ENCODE measurements at regions not wholly inside any gene's neighbourhood (a gene's known extent, or its start where the extent isn't known, plus 50 kb on each side); places are given as distances from the start of the nearest gene placed in this dataset.

DNA sequence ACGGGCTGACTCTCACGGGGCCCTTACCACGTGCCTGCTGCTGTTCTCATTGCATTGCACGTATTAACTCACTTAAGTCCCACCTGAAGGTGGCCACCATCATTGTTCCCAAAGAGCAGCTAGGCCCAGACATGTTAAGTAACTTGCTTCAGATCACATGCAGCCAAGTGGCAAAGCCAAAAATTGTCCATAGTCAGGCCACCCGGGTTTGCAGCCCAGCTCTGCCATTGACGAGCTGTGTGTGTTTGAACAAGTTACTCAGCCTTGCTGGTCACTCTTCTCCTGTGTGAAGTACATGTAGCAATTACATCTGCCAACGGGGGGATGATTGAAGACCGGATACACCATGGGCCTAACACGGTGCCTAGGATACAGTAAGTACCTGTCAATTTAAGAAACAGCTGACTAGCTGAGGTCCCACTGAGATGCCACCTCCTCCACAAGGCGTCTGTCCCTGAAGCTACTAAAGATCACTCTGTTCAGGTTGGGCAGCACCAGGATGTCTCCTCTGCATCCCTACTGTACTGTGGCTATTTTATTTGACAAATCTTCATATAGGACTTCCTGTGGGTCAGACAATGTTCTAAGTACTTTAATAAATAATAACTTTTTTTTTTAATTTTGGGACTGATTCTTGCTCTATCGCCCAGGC is 154.2 kb upstream of the MYCN start:
- no peak overlapping the region for H3K4me3 ChIP-seq (replicated peaks in 1 of 3)
- TF ChIP-seq POLR2A (IDR thresholded peaks at IDR 0.05): no peak
- TF ChIP-seq, protein P1, sequence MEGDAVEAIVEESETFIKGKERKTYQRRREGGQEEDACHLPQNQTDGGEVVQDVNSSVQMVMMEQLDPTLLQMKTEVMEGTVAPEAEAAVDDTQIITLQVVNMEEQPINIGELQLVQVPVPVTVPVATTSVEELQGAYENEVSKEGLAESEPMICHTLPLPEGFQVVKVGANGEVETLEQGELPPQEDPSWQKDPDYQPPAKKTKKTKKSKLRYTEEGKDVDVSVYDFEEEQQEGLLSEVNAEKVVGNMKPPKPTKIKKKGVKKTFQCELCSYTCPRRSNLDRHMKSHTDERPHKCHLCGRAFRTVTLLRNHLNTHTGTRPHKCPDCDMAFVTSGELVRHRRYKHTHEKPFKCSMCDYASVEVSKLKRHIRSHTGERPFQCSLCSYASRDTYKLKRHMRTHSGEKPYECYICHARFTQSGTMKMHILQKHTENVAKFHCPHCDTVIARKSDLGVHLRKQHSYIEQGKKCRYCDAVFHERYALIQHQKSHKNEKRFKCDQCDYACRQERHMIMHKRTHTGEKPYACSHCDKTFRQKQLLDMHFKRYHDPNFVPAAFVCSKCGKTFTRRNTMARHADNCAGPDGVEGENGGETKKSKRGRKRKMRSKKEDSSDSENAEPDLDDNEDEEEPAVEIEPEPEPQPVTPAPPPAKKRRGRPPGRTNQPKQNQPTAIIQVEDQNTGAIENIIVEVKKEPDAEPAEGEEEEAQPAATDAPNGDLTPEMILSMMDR (IDR thresholded peaks at IDR 0.05): no peak
- H3K27ac ChIP-seq: no peak overlapping the region
- H3K36me3 ChIP-seq: no peaks in the 10 kb centered on the region
- no peaks in the 10 kb centered on the region for H3K27me3 ChIP-seq
- intact Hi-C loops (cut with DNase I): no loop called here
- H3K4me1 ChIP-seq: peaks cover 10 to 22% of the 10 kb centered on the region in 2 donors
- DNase-seq: no peak
- H3K9me3 ChIP-seq: no peaks in the 10 kb centered on the region
- WGBS, 2 donors: 85 to 87% methylated on average over 10 to 11 of the region's 11 CpGs

DNA sequence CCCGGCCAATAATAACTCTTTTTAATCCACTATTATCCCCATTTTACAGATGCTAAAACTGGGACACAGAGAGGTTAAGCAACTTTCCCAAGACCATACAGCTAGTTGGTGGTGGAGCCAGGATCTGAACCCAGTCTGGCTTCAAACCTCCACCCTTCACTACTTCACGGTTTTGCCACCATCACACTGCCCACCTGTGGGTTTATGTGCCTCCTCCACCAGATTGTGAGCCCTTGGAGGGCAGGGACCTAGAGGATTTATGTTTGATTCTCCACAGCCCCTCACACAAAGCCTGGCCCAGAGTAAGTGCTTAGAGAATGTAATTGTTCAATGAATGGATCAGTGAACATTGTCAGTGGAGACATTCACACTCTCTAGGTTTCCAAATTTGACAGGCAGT is 153.4 kb upstream of the MYCN start:
- H3K9me3 ChIP-seq: no peaks in the 10 kb centered on the region
- 95 to 97% methylated on average over 2 of the region's 2 CpGs for WGBS, 2 donors
- H3K4me3 ChIP-seq (replicated peaks in 1 of 3): no peak overlapping the region
- no peaks in the 10 kb centered on the region for H3K36me3 ChIP-seq
- DNase-seq: no peak
- peaks cover 7 to 14% of the 10 kb centered on the region in 2 donors for H3K4me1 ChIP-seq
- intact Hi-C loops (cut with DNase I): no loop called here
- TF ChIP-seq, protein P1 (IDR thresholded peaks at IDR 0.05): no peak
- no peak for TF ChIP-seq POLR2A (IDR thresholded peaks at IDR 0.05)
- H3K27me3 ChIP-seq: no peaks in the 10 kb centered on the region
- no peak overlapping the region for H3K27ac ChIP-seq

DNA sequence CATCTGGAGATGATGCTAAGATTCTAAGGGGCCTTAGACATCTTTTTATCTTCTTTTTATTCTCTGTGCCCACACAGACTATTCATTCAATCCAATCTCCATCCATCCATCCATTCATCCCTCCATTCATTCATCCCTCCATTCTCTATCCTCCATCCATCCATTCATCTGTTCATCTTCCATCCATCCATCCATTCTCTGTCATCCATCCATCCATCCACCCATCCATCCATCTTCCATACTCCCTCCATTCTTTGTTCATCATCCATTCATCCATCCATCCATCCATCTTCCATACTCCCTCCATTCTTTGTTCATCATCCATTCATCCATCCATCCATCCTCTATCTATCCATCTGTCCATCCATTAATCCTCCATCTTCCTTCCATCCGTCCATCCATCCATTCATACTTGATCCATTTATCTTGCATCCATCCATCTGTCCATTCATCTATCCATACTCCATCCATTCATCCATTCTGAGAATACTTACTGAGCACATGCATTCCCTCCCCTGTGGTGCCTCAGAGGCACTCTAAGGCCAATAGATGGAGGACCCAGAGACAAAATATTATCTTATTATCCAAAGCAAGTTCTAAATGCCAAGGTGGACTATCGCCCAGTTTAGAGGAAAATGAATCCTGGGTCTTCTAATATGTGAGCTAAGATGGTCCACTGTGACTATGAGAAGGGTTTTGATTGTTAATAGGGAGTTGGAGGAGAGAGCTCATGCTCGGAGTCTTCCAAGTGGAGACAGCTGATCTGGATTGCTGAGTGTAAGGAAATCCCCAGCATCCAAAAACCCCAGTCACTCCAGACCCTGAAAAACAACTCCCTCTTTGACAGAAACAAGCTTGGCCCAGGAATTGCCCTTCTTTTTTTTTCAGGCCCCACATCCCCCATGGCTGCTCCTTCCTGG is 152.6 kb upstream of the MYCN start:
- no peak overlapping the region for H3K4me3 ChIP-seq (replicated peaks in 1 of 3)
- H3K27me3 ChIP-seq: no peaks in the 10 kb centered on the region
- H3K27ac ChIP-seq: no peak overlapping the region
- DNase-seq: no peak
- WGBS, 2 donors: 86 to 91% methylated on average over 3 of the region's 3 CpGs
- H3K4me1 ChIP-seq: peaks cover 0 to 6% of the 10 kb centered on the region in 2 donors
- no peaks in the 10 kb centered on the region for H3K36me3 ChIP-seq
- intact Hi-C loops (cut with DNase I): no loop called here
- H3K9me3 ChIP-seq: no peaks in the 10 kb centered on the region
- TF ChIP-seq POLR2A (IDR thresholded peaks at IDR 0.05): no peak
- TF ChIP-seq, protein P1 (IDR thresholded peaks at IDR 0.05): no peak

DNA sequence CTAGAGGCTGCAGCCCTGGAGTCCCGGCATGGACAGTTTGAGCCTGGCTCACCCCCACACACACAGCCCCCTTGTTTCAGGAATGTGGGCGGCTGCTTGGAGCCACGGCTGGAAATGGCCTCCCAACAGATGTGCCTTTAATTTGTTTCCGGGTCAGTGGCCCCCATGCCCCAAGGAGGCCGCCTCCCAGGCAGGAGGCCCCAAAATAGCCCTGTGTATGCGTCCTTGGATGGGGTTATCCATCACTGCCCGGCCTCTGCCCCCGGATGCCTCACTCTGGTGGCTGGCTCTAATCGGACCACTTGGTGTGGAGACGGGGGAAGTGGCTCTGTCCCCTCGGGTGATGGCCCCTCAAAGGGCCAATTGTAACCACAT is 151.9 kb upstream of the MYCN start:
- DNase-seq: no peak
- H3K27ac ChIP-seq: no peak overlapping the region
- no peaks in the 10 kb centered on the region for H3K27me3 ChIP-seq
- peaks cover 0 to 6% of the 10 kb centered on the region in 2 donors for H3K4me1 ChIP-seq
- H3K36me3 ChIP-seq: no peaks in the 10 kb centered on the region
- WGBS, 2 donors: 59 to 65% methylated on average over 3 to 11 of the region's 11 CpGs
- H3K4me3 ChIP-seq (replicated peaks in 1 of 3): no peak overlapping the region
- intact Hi-C loops (cut with DNase I): no loop called here
- H3K9me3 ChIP-seq: no peaks in the 10 kb centered on the region
- TF ChIP-seq, protein P1 (IDR thresholded peaks at IDR 0.05): no peak
- TF ChIP-seq POLR2A (IDR thresholded peaks at IDR 0.05): no peak

DNA sequence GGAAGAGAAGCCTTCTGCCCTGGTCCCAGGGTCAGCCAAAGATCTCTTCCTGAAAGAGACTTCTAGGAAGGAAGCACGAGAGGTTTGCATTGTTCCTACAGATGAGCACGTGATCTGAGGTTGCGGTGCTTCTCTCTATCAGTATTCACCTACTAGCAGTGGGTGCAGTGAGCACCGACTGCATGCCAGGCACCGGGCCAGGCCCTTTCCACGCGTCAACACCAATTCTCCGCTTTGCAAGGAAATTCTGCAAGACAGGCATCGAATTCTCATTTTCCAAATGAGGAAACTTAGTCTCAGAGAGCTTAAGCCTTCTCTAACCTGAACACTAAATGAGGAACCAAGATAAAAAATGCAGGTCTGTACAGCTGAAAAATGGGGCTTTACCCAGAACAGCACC is 151.5 kb upstream of the MYCN start:
- TF ChIP-seq, protein P1 (IDR thresholded peaks at IDR 0.05): no peak
- TF ChIP-seq POLR2A (IDR thresholded peaks at IDR 0.05): no peak
- no peak overlapping the region for H3K27ac ChIP-seq
- no peaks in the 10 kb centered on the region for H3K27me3 ChIP-seq
- no peak for DNase-seq
- H3K36me3 ChIP-seq: no peaks in the 10 kb centered on the region
- H3K4me3 ChIP-seq (replicated peaks in 1 of 3): no peak overlapping the region
- H3K4me1 ChIP-seq: peaks cover 0 to 6% of the 10 kb centered on the region in 2 donors
- WGBS, 2 donors: 76 to 82% methylated on average over 9 of the region's 9 CpGs
- H3K9me3 ChIP-seq: no peaks in the 10 kb centered on the region
- intact Hi-C loops (cut with DNase I): no loop called here

Data from thyroid gland (tissue), 4 donors.